ENCODE measurements at regions not wholly inside any gene's neighbourhood (a gene's known extent, or its start where the extent isn't known, plus 50 kb on each side); places are given as distances from the start of the nearest gene placed in this dataset.
A peak's percentile ranks its signal among the peaks of the same experiment; 100 is the strongest.

DNA sequence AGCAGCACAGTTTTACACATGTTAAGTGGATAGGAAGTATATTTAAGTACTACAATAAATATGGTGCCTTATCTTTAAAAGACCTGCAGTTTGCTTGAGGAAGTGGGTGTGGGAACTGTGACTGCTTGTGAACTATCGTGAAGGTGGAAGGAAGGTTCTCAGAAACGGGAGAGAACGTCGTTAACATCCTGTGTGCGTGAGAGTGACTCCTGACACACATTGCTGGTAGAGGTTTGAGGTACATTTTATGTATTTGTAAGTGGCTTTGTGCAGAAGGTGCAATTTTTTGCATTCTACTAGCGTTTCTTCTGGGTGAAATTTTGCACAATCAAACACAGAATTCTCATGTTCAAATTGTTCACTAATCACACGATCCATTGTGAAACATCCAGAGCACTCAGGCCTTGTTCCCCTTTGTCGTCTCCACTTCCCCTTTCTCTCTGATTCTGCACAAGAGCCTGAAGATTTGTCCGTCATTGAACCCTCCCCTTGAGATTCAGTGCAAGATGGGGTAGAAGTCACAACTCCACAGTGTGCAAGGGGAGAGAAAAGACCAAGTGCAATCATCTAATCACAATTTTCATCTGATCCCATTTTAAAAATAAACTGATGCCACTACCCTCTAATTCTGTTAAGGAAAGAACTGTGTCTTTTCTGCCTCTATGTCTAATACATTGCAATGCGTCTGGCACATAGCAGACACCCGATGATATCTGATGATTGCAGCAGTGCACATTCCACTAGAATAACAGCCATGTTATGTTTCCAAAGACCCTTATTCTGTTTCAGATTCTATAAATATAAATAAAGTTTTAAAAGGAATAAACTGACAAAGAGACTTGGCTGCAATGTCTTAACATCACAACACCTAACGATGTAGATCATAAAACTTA is 279.9 kb downstream of the NEBL start:
- 94% methylated on average over 12 of the region's 12 CpGs; no CpG with 5 or more reads in 1 of the 2 experiments for WGBS, 2 experiments (ENCODE audit: extremely low coverage in 1 of 2, insufficient coverage in 1 of 2, insufficient read length in 1 of 2, insufficient replicate concordance in 2 of 2, low coverage in 1 of 2, low lambda C conversion rate in 2 of 2, missing lambda C conversion rate in 1 of 2)
- no peaks in the 10 kb centered on the region for H3K9me3 ChIP-seq (ENCODE audit: insufficient read depth in 2 of 2, low read depth in 1 of 2, low read length in 1 of 2)
- no peak overlapping the region for H2BK15ac ChIP-seq (ENCODE audit: low read length)
- FAIRE-seq (no peak), DNase-seq (ENCODE audit: low read depth in 1 of 2, low spot score in 2 of 2) (no peak)
- no peak overlapping the region for H3K9ac ChIP-seq (replicated peaks in 1 of 4; ENCODE audit: extremely low read depth in 1 of 4, low read depth in 3 of 4, low read length in 3 of 4)
- H4K5ac ChIP-seq (ENCODE audit: insufficient read length, low read depth, low read length), result no peak overlapping the region
- no peaks in the 10 kb centered on the region for H3K23me2 ChIP-seq (ENCODE audit: low read depth, low read length)
- no peak overlapping the region for H4K8ac ChIP-seq (ENCODE audit: extremely low read depth, insufficient read depth, low read length)
- H2BK120ac ChIP-seq (replicated peaks; ENCODE audit: low read depth, low read length), result no peak overlapping the region
- no peak overlapping the region for H3K18ac ChIP-seq (ENCODE audit: extremely low read depth, low read length)
- H3K4ac ChIP-seq (replicated peaks; ENCODE audit: insufficient read length, low read depth, low read length), result no peak overlapping the region
- no peak overlapping the region for H3K4me3 ChIP-seq (ENCODE audit: extremely low read depth in 1 of 4, insufficient read depth in 2 of 4, low read depth in 3 of 4, low read length in 4 of 4)
- H3K4me1 ChIP-seq (replicated peaks in 1 of 4; ENCODE audit: control insufficient read depth in 3 of 4, insufficient read depth in 4 of 4, low read length in 3 of 4), result peaks cover 0 to 3% (median 0%) of the 10 kb centered on the region in 4 experiments; a peak in 1 of 7 replicates
- no peak overlapping the region for H4K91ac ChIP-seq (replicated peaks; ENCODE audit: insufficient read length, low read length)
- 0 out of 2 replicates have a peak overlapping the region, but pooled peaks have one; percentile 38 for H2BK20ac ChIP-seq (ENCODE audit: low read length)
- no peak overlapping the region for H2BK12ac ChIP-seq (ENCODE audit: low read depth, low read length)
- H3K79me1 ChIP-seq (ENCODE audit: low read depth, low read length), result no peaks in the 10 kb centered on the region
- no peaks in the 10 kb centered on the region for H3K79me2 ChIP-seq (ENCODE audit: control insufficient read depth in 1 of 2, insufficient read depth in 2 of 2, low read length in 2 of 2)
- H3K23ac ChIP-seq (ENCODE audit: insufficient read length), result no peak overlapping the region
- H3K27ac ChIP-seq (ENCODE audit: low read depth, low read length), result no peak overlapping the region
- H2BK5ac ChIP-seq (ENCODE audit: low read depth, low read length), result no peak overlapping the region
- H2AK5ac ChIP-seq (ENCODE audit: low read depth, low read length), result no peak overlapping the region
- H3K27me3 ChIP-seq (replicated peaks in 1 of 4; ENCODE audit: control insufficient read depth in 3 of 4, extremely low read depth in 1 of 4, insufficient read depth in 3 of 4, low read length in 3 of 4), result no peaks in the 10 kb centered on the region
- ChIA-PET POLR2A (ENCODE audit: partially characterized antibody) (no interaction called here), CTCF (ENCODE audit: partially characterized antibody) (no interaction called here)
- no peaks in the 10 kb centered on the region for H4K20me1 ChIP-seq (replicated peaks in 1 of 2; ENCODE audit: control insufficient read depth in 1 of 2, insufficient read depth in 2 of 2, low read length in 2 of 2)
- TF ChIP-seq, protein P1, sequence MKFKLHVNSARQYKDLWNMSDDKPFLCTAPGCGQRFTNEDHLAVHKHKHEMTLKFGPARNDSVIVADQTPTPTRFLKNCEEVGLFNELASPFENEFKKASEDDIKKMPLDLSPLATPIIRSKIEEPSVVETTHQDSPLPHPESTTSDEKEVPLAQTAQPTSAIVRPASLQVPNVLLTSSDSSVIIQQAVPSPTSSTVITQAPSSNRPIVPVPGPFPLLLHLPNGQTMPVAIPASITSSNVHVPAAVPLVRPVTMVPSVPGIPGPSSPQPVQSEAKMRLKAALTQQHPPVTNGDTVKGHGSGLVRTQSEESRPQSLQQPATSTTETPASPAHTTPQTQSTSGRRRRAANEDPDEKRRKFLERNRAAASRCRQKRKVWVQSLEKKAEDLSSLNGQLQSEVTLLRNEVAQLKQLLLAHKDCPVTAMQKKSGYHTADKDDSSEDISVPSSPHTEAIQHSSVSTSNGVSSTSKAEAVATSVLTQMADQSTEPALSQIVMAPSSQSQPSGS (IDR thresholded peaks at IDR 0.05; ENCODE audit: low read length), result no peak
- TF ChIP-seq NANOG (IDR thresholded peaks at IDR 0.05; ENCODE audit: insufficient read depth, low read depth, low read length, poor library complexity, severe bottlenecking) (no peak), SAP30 (IDR thresholded peaks at IDR 0.05; ENCODE audit: insufficient read depth, insufficient replicate concordance, low read length) (no peak), SP2 (IDR thresholded peaks at IDR 0.05; ENCODE audit: low read length) (no peak), KDM5A (IDR thresholded peaks at IDR 0.05; ENCODE audit: low read length) (no peak)
- no peak overlapping the region for H3K56ac ChIP-seq (replicated peaks; ENCODE audit: insufficient read length, low read depth, low read length)
- no peak overlapping the region for H2AFZ ChIP-seq (ENCODE audit: low read length)
- no peak overlapping the region for H3K14ac ChIP-seq (ENCODE audit: insufficient read length)
- no peaks in the 10 kb centered on the region for H3K36me3 ChIP-seq (ENCODE audit: control insufficient read depth in 2 of 4, insufficient read depth in 4 of 4, low read length in 3 of 4)
- no peak overlapping the region for H3K4me2 ChIP-seq (ENCODE audit: insufficient read depth in 1 of 2, low read depth in 2 of 2, low read length in 2 of 2)

Measured in H1 (cell line).